B cell (primary cell): ENCODE measurements at regions not wholly inside any gene's neighbourhood (a gene's known extent, or its start where the extent isn't known, plus 50 kb on each side); places are given as distances from the start of the nearest gene placed in this dataset.

ENCODE experiments used
- CTCF ChIP-seq: fragments of 200-600 bp; IDR thresholded peaks from one replicate; pipeline ENCODE4 v1.8.0; 2022; ENCODE audit warnings: antibody characterized with exemption, mild to moderate bottlenecking
- EZH2 ChIP-seq: IDR thresholded peaks from 2 replicates; pipeline ENCODE4 v1.6.1; 2012; ENCODE audit warnings: borderline replicate concordance, low read depth, mild to moderate bottlenecking, moderate library complexity, low read length; ENCODE audit not compliant: insufficient read depth, poor library complexity, severe bottlenecking

- TF ChIP-seq EZH2 (no peak), CTCF (no peak)
These were observed 183.1 kb downstream of the KLHL28 start for GRCh38 chr14:44778604-44779003.
